ENCODE measurements at regions not wholly inside any gene's neighbourhood (a gene's known extent, or its start where the extent isn't known, plus 50 kb on each side); places are given as distances from the start of the nearest gene placed in this dataset.

DNA sequence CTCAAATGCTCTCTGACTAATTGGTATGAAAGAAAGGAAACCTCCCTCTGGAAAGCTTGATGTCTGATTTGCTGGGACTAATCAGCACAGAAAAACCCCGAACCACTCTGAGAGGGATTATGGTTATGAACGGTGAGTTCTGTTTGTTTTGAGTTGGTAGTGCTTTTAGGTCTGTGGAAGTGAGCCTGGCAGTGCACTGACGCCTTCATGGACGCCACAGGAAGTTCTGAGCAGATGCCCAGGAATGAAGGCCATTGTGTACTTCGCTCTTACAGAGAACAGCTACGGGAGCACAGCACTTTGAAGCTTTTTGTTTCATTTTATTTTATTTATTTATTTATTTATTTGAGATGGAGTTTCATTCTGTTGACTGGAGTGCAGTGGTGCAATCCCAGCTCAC is 754.1 kb downstream of the QKI start:
- no peak for TF ChIP-seq POLR2A (IDR thresholded peaks at IDR 0.05)
- TF ChIP-seq, protein P1, sequence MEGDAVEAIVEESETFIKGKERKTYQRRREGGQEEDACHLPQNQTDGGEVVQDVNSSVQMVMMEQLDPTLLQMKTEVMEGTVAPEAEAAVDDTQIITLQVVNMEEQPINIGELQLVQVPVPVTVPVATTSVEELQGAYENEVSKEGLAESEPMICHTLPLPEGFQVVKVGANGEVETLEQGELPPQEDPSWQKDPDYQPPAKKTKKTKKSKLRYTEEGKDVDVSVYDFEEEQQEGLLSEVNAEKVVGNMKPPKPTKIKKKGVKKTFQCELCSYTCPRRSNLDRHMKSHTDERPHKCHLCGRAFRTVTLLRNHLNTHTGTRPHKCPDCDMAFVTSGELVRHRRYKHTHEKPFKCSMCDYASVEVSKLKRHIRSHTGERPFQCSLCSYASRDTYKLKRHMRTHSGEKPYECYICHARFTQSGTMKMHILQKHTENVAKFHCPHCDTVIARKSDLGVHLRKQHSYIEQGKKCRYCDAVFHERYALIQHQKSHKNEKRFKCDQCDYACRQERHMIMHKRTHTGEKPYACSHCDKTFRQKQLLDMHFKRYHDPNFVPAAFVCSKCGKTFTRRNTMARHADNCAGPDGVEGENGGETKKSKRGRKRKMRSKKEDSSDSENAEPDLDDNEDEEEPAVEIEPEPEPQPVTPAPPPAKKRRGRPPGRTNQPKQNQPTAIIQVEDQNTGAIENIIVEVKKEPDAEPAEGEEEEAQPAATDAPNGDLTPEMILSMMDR (IDR thresholded peaks at IDR 0.05) = no peak

All from tibial nerve (tissue), 3 donors.